GM12872 (cell line): ENCODE measurements at regions not wholly inside any gene's neighbourhood (a gene's known extent, or its start where the extent isn't known, plus 50 kb on each side); places are given as distances from the start of the nearest gene placed in this dataset.

ENCODE experiments used
- TF ChIP-seq, protein P1 (sequence below): IDR thresholded peaks from 3 replicates; pipeline ENCODE4 v1.5.1; 2011; ENCODE audit warnings: low read depth, mild to moderate bottlenecking, low read length, moderate library complexity; ENCODE audit not compliant: insufficient read depth

DNA sequence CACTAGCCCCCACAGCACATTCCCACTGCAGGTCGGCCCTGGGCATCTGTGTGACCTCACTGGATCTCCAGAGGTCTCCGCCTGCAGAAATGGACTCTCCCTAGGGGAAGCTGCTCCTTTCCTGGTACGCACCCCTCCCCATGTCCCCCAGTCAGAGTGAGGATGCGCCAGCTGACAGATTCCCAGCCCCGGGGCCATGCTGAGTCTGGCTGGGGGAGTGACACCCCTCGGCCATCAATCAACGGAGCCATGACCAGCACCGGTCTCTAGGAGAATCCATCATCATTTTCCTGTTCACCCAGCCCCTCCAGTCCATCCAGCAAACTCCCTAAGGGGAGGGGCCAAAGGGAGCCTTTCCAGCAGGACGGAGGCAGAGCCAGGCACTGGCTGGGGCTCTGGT, 68.7 kb upstream of the PAX7 start:
- TF ChIP-seq, protein P1, sequence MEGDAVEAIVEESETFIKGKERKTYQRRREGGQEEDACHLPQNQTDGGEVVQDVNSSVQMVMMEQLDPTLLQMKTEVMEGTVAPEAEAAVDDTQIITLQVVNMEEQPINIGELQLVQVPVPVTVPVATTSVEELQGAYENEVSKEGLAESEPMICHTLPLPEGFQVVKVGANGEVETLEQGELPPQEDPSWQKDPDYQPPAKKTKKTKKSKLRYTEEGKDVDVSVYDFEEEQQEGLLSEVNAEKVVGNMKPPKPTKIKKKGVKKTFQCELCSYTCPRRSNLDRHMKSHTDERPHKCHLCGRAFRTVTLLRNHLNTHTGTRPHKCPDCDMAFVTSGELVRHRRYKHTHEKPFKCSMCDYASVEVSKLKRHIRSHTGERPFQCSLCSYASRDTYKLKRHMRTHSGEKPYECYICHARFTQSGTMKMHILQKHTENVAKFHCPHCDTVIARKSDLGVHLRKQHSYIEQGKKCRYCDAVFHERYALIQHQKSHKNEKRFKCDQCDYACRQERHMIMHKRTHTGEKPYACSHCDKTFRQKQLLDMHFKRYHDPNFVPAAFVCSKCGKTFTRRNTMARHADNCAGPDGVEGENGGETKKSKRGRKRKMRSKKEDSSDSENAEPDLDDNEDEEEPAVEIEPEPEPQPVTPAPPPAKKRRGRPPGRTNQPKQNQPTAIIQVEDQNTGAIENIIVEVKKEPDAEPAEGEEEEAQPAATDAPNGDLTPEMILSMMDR: no peak

DNA sequence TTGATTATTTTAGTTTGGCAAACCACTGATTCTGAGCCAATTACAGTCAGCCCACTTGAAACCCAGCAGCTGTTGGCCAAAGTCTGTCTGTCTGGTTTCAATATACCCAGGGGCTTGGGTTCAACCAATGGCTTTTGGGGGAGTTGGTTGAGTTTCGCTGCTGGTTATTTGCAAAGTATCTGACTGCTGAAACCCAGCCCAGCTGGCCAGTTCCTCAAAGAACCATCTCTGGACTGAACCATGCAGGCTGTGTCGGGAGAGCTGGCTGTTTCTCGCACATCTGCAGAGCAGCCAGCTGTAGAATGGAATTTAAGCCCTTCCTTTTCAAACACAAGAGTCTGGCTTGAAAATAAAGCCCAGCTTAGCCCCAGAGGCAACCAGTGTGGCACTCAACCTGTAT, 66.0 kb upstream of the PAX7 start:
- TF ChIP-seq, protein P1: no peak

DNA sequence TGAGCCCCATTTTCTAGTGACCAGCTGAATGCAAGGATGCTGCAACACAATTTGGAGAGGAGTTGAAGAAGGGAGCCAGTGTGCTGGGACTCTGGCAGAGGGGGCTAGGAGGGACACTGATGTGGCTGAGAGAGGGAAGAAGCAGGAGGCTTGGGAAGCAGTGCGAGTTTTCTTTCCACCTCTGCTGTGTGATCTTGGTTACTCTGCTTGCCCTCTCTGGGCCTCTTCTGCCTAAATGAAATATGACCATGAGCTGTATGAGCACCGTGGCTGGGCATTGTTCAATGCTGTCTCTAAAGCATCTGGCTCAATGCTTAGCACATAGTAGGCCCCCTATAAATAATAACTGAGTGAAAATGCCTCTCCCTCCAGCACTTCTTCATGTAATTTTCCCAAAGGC, 65.3 kb upstream of the PAX7 start:
- TF ChIP-seq, protein P1: no peak

DNA sequence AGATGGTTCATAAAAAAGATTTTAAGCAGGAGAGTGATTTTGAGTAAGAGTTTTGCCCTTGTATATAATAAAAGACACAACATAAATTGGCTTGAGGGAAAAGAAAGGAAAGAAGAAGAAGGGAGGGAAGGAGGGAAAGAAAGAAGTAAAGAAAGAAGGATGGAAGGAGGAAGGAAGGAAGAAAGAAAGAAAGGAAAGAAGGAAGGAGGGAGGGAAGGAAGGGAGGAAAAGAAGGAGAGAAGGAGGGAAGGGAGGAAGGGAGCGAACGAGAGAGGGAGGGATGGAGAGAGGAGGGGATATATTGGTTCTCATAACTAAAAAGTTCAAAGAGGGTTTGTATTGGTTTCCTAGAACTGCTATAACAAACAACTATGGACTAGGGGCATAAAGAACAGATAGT, 62.2 kb upstream of the PAX7 start:
- TF ChIP-seq, protein P1: no peak

DNA sequence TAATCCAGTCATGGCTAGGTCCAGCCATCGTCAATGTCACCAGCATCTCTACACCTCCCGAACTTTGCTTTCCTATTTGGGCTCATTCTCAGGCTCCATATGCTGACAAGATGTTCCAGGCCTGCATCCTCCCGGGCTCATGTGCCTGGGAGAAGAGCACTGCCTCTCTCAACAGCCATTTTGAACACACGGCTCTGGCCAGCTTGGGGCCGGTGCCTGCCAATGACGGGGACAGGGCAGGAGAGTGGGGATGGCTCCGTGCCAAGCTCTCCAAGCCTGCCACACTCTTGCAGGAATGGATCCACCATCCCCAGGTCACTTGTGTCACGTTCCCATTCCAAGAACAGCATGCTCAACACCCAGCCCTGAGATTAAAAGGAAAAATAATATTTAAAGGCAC, 61.4 kb upstream of the PAX7 start:
- TF ChIP-seq, protein P1: no peak

DNA sequence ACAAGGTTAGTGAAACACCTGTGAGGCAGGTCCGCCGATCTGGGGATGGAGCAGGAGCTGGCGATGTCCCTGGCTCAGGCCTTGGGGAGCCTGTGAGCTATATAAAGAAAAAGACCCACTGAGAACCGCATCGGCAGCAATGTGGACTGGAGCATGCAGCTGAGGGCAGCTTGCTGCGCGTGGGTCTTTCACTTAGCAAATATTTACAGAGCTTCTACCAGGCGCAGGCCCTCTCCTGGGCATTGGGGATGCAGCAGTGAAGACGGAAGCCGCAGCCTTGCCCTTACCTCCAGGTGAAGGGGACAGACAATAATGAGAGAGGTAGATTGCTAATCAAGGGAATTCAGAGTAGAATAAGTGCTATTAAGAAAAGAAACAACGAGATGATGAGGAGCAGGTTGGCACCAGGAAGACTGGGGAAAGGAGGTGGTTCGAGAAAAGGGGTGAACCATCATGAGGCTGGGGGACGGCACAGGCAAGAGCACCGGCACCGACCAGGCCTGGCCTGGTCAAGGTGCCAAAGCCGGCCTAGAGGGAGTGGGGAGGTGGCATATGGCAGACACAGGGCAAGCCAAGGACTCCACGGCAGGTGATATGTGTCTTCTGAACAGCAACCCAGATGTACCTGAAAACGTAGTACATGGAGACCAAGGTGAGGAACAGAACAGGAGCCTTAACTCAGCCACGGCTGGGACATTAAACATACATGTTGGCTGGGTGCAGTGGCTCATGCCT, 60.7 kb upstream of the PAX7 start:
- TF ChIP-seq, protein P1: no peak

DNA sequence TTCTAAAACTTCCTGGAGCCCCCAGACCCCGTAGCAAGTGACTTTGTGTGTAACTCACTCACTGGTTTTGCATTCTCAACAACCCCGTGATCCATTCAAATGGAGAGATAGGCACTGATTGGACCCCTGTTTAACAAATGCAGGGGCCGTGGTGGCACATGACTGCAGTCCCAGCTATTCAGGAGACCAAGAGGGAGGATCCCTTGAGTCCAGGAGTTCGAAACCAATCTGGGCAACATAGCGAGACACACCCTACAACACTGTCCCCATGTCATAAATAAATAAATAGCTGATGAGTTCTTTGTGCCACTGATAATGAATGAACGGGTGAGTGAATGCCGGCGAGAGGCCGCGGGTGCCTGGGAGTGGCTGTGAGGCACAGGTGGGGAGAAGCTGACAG, 59.4 kb upstream of the PAX7 start:
- TF ChIP-seq, protein P1: no peak
